HK-2 (cell line): ENCODE measurements at regions not wholly inside any gene's neighbourhood (a gene's known extent, or its start where the extent isn't known, plus 50 kb on each side); places are given as distances from the start of the nearest gene placed in this dataset.
"Not testable (repeated sequence)": the region's sequence is repeated elsewhere in the genome, so short reads cannot be mapped to it uniquely, and the experiment has no call there.

Source experiments
- DNase-seq: peaks from one replicate; pipeline ENCODE4 v3.0.0-alpha.2; 2018; ENCODE audit not compliant: unreplicated experiment

GRCh38 chr14:45716572-45716971, 463.6 kb upstream of the MIS18BP1 start:
- DNase-seq = no peak

GRCh38 chr14:45715946-45716345, 462.9 kb upstream of the MIS18BP1 start:
- DNase-seq = no peak

- no peak for DNase-seq
These were observed 456.5 kb upstream of the MIS18BP1 start for GRCh38 chr14:45709541-45709940.

- DNase-seq = no peak
These were observed 453.0 kb upstream of the MIS18BP1 start for GRCh38 chr14:45705940-45706534.

- no peak for DNase-seq
These were observed 446.5 kb upstream of the MIS18BP1 start for GRCh38 chr14:45699471-45699870.

- no peak for DNase-seq
These were observed 445.6 kb upstream of the MIS18BP1 start for GRCh38 chr14:45698462-45699134.

GRCh38 chr14:45686771-45687170, 433.8 kb upstream of the MIS18BP1 start:
- no peak for DNase-seq

GRCh38 chr14:45680531-45680930, 427.5 kb upstream of the MIS18BP1 start:
- no peak for DNase-seq

- DNase-seq = no peak
These were observed 426.9 kb upstream of the MIS18BP1 start for GRCh38 chr14:45679853-45680252.

GRCh38 chr14:45678163-45678562, 425.2 kb upstream of the MIS18BP1 start:
- DNase-seq = no peak

- no peak for DNase-seq
These were observed 420.4 kb upstream of the MIS18BP1 start for GRCh38 chr14:45673420-45673819.

- no peak for DNase-seq
These were observed 411.8 kb upstream of the MIS18BP1 start for GRCh38 chr14:45664668-45665356.

GRCh38 chr14:45658917-45659299, 405.9 kb upstream of the MIS18BP1 start:
- DNase-seq = no peak

GRCh38 chr14:45658226-45658916, 405.4 kb upstream of the MIS18BP1 start:
- DNase-seq = no peak

GRCh38 chr14:45651890-45652289, 398.9 kb upstream of the MIS18BP1 start:
- no peak for DNase-seq

GRCh38 chr14:45650754-45651153, 397.8 kb upstream of the MIS18BP1 start:
- no peak for DNase-seq

GRCh38 chr14:45649051-45649450, 396.0 kb upstream of the MIS18BP1 start:
- DNase-seq = no peak

GRCh38 chr14:45641541-45641940, 388.5 kb upstream of the MIS18BP1 start:
- no peak for DNase-seq

- not testable (repeated sequence) for DNase-seq
These were observed 381.8 kb upstream of the MIS18BP1 start for GRCh38 chr14:45634651-45635441.

GRCh38 chr14:45633220-45633984, 380.4 kb upstream of the MIS18BP1 start:
- no peak for DNase-seq

- no peak for DNase-seq
These were observed 368.7 kb upstream of the MIS18BP1 start for GRCh38 chr14:45621731-45622130.
